ENCODE measurements at regions not wholly inside any gene's neighbourhood (a gene's known extent, or its start where the extent isn't known, plus 50 kb on each side); places are given as distances from the start of the nearest gene placed in this dataset.

DNA sequence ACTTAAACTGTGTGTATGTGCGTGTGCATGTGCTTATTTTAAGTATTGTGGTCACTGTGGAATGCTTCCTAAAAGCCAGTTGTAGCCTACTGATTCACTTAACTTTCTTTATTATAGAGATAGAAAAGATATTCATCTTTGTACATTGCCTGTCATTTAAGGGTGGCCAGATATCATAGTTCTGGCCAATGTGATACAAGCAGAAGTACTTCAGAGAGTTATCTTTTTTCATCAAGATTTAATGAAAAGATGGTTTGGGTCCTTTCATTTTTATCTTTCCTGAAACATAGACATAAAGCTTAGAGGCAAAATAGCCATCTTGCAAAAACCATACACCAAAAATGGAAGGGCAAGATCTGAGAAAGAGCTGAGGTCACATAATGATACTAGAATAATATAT lies 744.7 kb upstream of the ADGRL3 start:
- TF ChIP-seq POLR2A (IDR thresholded peaks at IDR 0.05) (no peak), EP300 (IDR thresholded peaks at IDR 0.05) (no peak)

Data from tibial nerve (tissue), 3 donors.